ENCODE measurements at regions not wholly inside any gene's neighbourhood (a gene's known extent, or its start where the extent isn't known, plus 50 kb on each side); places are given as distances from the start of the nearest gene placed in this dataset.

DNA sequence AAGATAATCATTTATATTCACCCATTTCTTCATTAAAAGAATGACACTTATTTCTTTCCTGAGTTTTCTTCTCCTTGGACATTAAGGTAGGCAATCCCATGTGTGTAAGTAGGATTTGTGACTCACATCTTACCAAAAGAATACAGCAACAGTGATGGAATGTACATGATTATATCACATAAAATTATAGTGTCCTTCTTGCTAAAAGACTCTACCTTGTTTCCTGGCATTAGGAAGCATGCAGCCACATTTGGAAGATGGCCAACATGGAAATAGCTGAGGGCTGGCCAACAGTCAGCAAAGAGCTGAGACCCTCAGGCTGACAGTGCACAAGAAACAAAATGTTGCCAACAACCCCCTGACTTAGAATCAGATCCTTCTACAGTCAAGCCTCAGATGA, 327.9 kb upstream of the MARCKS start:
- TF ChIP-seq, protein P1, sequence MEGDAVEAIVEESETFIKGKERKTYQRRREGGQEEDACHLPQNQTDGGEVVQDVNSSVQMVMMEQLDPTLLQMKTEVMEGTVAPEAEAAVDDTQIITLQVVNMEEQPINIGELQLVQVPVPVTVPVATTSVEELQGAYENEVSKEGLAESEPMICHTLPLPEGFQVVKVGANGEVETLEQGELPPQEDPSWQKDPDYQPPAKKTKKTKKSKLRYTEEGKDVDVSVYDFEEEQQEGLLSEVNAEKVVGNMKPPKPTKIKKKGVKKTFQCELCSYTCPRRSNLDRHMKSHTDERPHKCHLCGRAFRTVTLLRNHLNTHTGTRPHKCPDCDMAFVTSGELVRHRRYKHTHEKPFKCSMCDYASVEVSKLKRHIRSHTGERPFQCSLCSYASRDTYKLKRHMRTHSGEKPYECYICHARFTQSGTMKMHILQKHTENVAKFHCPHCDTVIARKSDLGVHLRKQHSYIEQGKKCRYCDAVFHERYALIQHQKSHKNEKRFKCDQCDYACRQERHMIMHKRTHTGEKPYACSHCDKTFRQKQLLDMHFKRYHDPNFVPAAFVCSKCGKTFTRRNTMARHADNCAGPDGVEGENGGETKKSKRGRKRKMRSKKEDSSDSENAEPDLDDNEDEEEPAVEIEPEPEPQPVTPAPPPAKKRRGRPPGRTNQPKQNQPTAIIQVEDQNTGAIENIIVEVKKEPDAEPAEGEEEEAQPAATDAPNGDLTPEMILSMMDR (IDR thresholded peaks at IDR 0.05), result no peak
- TF ChIP-seq EP300 (IDR thresholded peaks at IDR 0.05) (no peak), POLR2A (IDR thresholded peaks at IDR 0.05) (no peak), POLR2AphosphoS5 (IDR thresholded peaks at IDR 0.05) (no peak)
- ATAC-seq (ENCODE audit: low FRiP score in 2 of 2) (no peak), DNase-seq (no peak)

DNA sequence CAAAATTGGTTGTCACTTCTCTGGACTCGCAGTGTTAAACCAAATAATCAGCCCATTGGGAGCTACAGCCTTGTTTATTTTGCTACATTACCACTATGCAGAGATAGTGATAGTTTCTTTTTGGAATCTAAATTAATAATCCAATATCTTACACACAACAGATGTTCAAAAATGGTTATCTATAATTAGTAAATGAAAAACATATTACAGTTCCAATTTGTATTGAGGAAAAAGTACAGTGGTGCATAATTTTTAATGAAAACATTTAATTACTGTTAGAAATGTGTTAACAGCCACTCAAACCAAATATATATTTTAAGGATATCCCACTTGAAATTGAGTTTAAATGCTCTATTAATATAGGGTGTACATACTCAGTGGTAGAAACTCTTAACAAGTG, 327.3 kb upstream of the MARCKS start:
- no peak overlapping the region for H3K4me3 ChIP-seq
- no peaks in the 10 kb centered on the region for H3K36me3 ChIP-seq
- TF ChIP-seq POLR2AphosphoS5 (IDR thresholded peaks at IDR 0.05), result no peak
- TF ChIP-seq, protein P1 (IDR thresholded peaks at IDR 0.05), result no peak
- no peak for TF ChIP-seq EP300 (IDR thresholded peaks at IDR 0.05)
- no peak for TF ChIP-seq POLR2A (IDR thresholded peaks at IDR 0.05)
- no peak for DNase-seq
- H3K27ac ChIP-seq, result no peak overlapping the region
- WGBS, 2 donors, result 80 to 95% methylated on average over 1 of the region's 1 CpG
- no peaks in the 10 kb centered on the region for H3K4me1 ChIP-seq
- H3K9me3 ChIP-seq, result no peaks in the 10 kb centered on the region
- no peaks in the 10 kb centered on the region for H3K27me3 ChIP-seq
- no peak for ATAC-seq (ENCODE audit: low FRiP score in 2 of 2)

More for the DNA sequence above, 327.9 kb upstream of the MARCKS start:
- H3K27me3 ChIP-seq, result no peaks in the 10 kb centered on the region
- H3K4me3 ChIP-seq, result no peak overlapping the region
- no peaks in the 10 kb centered on the region for H3K4me1 ChIP-seq
- H3K27ac ChIP-seq, result no peak overlapping the region
- no peaks in the 10 kb centered on the region for H3K36me3 ChIP-seq
- no peaks in the 10 kb centered on the region for H3K9me3 ChIP-seq

DNA sequence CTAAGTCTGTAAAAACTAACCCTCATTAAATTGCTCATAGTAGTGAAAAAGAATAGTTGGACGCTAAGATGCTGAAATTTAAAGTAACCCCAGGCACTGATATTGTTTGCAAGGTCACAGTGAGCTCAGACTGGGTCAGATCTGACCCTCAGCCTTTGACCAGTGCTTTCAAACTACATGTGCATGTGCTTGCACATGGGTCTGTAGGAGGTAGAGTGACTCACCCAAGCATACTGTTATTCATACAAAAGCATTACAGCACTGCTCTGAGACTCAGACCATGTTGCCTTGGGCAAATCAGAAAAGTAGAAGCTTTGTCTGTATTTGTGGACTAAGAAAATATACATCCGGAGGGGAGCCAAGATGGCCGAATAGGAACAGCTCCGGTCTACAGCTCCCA, 326.4 kb upstream of the MARCKS start:
- ATAC-seq (ENCODE audit: low FRiP score in 2 of 2) (no peak), DNase-seq (no peak)
- Histone ChIP-seq H3K4me1 (no peaks in the 10 kb centered on the region), H3K27me3 (no peaks in the 10 kb centered on the region), H3K4me3 (no peak overlapping the region), H3K36me3 (no peaks in the 10 kb centered on the region), H3K9me3 (no peaks in the 10 kb centered on the region), H3K27ac (no peak overlapping the region)
- TF ChIP-seq, protein P1 (IDR thresholded peaks at IDR 0.05), result no peak
- TF ChIP-seq EP300 (IDR thresholded peaks at IDR 0.05), result no peak
- no peak for TF ChIP-seq POLR2A (IDR thresholded peaks at IDR 0.05)
- no peak for TF ChIP-seq POLR2AphosphoS5 (IDR thresholded peaks at IDR 0.05)
- 88 to 96% methylated on average over 4 of the region's 4 CpGs for WGBS, 2 donors

- ATAC-seq (ENCODE audit: low FRiP score in 2 of 2), result no peak
- Histone ChIP-seq H3K9me3 (no peaks in the 10 kb centered on the region), H3K27me3 (no peaks in the 10 kb centered on the region), H3K4me3 (no peak overlapping the region), H3K27ac (no peak overlapping the region), H3K4me1 (no peaks in the 10 kb centered on the region), H3K36me3 (no peaks in the 10 kb centered on the region)
- 69% methylated on average over 2 of the region's 2 CpGs for WGBS, 2 donors
- TF ChIP-seq POLR2AphosphoS5 (IDR thresholded peaks at IDR 0.05) (no peak), POLR2A (IDR thresholded peaks at IDR 0.05) (no peak), EP300 (IDR thresholded peaks at IDR 0.05) (no peak)
- TF ChIP-seq, protein P1 (IDR thresholded peaks at IDR 0.05), result no peak
- DNase-seq, result no peak
These were observed 317.9 kb upstream of the MARCKS start for GRCh38 chr6:113539202-113539601.

GRCh38 chr6:113539623-113540022, 317.5 kb upstream of the MARCKS start:
- ATAC-seq (ENCODE audit: low FRiP score in 2 of 2), result no peak

More at GRCh38 chr6:113539623-113540022, 317.5 kb upstream of the MARCKS start:
- no peaks in the 10 kb centered on the region for H3K36me3 ChIP-seq
- H3K9me3 ChIP-seq, result no peaks in the 10 kb centered on the region
- DNase-seq, result no peak
- no peak for TF ChIP-seq EP300 (IDR thresholded peaks at IDR 0.05)
- TF ChIP-seq POLR2AphosphoS5 (IDR thresholded peaks at IDR 0.05), result no peak
- TF ChIP-seq, protein P1 (IDR thresholded peaks at IDR 0.05), result no peak
- no peak for TF ChIP-seq POLR2A (IDR thresholded peaks at IDR 0.05)
- no peak overlapping the region for H3K4me3 ChIP-seq
- no peak overlapping the region for H3K27ac ChIP-seq
- no peaks in the 10 kb centered on the region for H3K4me1 ChIP-seq
- H3K27me3 ChIP-seq, result no peaks in the 10 kb centered on the region
